Activated T-helper 1 cell treated with anti-CD3 and anti-CD28 coated beads, Interleukin-2, amount 50 U/mL, for 16 hours (primary cell): ENCODE measurements at regions not wholly inside any gene's neighbourhood (a gene's known extent, or its start where the extent isn't known, plus 50 kb on each side); places are given as distances from the start of the nearest gene placed in this dataset.
"Not testable (repeated sequence)": the region's sequence is repeated elsewhere in the genome, so short reads cannot be mapped to it uniquely, and the experiment has no call there.

Source experiments
- DNase-seq, 2 donors: peaks; one replicate each; pipeline ENCODE4 v3.0.0-alpha.2; 2020; ENCODE audit warnings: low read depth in 1 of 2, low spot score in 1 of 2

DNA sequence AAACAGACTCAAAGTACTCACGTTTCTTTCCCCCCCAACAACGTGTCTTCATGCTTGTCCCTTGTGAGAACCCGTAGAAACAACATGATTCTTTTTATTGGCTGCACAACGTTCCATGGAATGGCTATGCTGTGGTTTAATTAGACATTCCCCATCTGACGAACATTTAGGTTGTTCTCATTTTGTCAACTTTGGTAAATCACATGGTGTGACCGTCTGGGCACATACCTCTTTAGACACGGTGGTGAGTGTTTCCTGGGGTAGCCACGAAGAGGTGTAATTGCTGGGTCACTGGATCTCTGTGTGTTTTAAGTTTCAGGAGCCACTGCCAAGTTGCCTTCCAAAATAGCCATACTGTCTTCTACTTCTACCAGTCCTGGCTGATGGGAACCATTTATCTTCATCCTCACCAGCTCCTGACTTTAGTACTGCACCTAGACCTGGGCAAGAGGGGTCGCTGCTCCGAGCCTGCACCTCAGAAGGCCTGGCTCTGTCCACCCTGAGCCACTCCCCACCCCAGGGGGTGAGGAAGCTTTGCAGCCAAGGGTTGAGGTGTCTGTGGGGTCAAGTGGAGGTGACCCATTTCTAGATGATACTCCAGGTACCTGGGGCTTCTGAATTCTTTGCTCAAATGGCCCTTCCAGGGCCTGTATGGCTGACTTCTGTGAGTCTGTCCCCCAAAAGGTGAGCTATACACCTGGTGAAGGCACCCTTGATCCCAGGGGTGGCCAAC is 84.7 kb downstream of the IRX5 start:
- DNase-seq: no peak

- DNase-seq: no peak
Observed at GRCh38 chr16:55016515-55016914, 85.8 kb downstream of the IRX5 start.

DNA sequence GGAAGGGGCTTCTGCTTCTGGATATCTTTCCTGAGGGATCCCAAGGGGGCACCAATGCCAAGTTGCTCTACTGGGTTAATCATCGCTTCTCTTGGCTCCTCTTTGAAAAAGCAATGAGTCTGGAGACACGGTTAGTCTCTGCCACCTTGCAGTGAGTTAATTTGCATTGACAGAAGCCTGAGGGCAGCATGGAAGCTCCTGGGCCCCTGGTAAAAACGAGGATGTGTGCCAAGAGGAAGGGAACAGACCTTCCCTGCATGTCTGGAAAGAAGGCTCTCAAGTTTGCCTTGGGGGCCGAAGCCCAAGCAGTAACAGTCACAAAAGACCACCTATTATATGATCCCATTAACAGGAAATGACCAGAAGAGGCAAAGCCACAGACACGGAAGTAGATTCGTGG is 86.7 kb downstream of the IRX5 start:
- DNase-seq: no peak

DNA sequence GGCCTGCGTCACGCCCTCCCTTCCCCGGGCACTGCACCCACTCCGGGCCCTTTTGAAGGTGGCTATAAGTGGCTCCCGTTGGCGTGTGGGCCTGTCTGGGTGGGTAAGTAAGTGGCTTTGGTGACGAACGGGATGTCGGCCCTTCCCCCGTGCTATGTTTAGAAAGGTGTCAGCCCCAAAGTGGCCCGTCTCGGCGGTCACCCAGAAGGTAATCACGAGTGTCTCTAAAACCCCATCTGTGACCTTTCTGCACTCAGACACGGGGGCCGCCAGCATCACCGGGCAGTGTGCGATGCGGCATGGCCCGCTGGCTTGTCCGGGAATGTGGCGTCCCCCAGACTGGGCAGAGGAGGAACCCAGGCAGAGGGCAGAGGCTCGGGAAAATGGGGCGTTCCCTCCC is 88.2 kb downstream of the IRX5 start:
- DNase-seq: no peak

DNA sequence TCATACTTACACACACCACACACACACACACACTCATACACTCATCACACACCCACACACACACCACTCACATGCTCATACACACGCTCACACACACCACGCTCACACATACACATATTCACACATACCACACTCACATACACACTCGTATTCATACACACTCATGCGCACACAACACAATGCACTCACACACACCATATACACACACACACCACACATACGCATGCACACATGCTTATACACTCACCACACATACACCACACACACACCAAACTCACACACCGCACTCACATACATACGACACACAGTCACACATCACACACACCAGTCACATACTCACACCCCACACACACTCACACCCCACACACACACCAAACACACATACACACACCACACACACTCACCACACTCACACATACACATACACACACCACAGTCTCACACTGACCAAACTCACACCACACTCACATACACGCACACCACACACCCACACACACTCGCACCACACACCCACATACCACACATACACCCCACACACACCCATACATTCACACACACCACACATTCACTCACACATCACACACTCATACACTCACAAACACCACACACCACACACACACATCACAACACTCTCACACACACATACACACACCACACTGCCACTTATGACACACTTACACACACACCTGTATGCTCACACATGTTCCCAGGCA is 88.9 kb downstream of the IRX5 start:
- no peak for DNase-seq

DNA sequence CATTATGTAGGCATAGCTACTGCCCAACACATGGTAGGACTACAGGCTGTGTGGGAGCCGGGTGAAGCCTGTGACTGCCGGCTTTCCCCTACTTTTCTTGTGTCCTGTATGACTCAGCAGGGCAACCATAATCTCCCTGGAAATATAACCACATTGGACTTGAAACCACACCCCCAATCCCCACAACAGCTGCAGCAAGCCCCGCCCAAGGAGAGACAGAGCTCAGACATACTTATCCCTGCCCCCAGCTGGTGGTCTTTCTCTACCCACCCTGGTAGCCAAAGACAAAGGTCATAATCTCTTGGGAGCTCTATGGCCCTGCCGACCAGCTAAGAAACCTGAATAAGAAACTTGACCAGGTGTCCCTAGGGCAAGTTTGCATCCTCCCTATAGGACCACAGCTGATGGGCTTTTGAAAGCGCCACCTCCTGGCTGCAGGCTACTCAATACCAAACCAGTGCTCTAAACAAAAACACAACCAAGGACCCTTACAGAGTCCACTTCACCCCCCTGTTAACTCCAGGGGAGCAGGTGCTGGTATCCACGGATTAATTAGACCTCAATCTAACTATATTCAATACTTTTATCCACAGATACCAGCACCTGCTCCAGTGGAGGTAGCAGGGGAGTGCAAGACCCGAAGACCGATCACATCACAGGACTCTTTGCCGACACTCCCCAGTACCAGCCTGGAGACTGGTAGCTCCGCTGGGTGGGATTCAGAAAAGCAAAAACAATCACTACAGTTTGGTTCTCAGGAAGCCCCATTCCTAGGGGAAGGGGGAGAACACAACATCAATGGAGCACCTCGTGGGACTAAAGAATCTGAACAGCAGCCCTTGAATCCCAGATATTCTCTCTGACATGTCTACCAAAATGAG is 91.2 kb downstream of the IRX5 start:
- DNase-seq: no peak

DNA sequence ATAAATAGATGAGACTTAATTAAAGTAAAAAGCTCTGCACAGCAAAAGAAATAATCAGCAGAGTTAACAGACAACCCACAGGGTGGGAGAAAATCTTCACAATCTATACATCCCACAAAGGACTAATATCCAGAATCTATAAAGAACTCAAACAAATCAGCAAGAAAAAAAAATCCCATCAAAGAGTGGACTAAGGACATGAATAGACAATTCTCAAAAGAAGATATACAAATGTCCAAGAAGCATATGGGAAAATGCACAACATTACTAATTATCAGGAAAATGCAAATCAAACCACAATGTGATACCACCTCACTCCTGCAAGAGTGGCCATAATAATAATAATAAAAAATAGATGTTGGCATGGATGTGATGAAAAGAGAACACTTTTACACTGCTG is 96.6 kb downstream of the IRX5 start:
- not testable (repeated sequence) for DNase-seq

GRCh38 chr16:55029509-55029908 is 98.8 kb downstream of the IRX5 start:
- DNase-seq: no peak

DNA sequence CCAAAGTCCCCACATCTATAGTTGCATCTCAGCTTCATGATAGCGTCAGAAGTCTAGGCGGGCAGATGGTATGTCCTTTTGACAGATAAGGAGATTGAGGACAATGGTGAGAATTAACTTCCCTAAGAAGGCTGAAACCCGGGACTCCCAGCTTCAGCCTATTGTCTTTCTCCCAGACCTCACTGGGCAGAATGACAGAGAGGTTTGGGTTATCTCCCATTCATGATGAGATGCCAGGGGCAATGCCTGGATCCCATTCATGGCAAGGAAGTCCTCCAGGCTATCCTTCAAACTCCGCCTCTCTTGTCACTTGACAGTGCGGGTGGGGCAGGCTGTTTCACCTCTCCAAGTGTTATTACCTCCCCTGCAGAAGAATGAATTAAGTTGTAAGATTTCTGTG is 100.3 kb downstream of the IRX5 start:
- no peak for DNase-seq

- no peak for DNase-seq
Observed at GRCh38 chr16:55031481-55031880, 100.8 kb downstream of the IRX5 start.

DNA sequence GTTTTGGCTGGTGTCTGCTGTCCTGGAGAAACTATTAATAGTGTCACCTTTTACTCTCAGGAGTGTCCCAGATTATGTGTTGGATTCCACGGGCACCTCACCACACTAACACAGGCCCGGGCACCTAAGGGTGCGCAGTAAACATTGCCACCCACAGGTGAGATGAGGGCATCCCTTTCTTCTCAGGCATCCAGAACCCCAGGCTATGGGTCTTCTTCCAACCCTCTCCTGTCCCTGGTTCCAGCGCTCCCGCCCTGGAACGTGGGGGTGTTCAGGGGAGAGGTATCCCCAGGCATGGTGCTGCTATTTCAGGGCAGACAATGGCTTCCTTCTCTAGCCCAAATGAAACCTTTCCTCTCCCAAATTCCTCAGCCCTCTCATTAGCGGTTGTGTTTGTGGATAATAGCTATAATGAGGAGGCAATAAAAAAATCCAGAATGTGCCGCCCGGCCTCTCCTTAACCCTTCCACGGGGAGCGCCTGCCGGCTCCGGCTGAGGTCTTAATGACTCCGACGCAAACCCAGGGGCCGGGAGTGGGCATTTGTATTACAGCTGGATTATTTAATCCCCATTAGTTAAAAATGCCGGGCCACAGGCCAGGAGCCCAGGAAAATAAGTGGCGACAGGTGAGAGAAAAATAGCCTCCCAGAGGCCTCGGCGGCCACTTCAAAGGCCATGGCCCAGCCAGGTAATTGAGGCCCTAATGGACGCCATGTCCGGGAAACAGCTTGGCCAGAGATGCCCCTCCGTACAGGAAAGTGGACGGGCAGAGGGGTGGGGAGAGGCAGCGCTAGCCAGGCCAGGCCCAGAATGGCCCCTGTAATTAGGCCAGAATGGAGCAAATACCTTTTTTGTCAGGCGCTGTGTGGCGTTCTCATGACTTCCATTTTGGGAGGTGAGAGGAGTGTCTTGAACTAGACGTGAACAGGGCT is 102.8 kb downstream of the IRX5 start:
- DNase-seq: no peak

GRCh38 chr16:55035029-55035428 is 104.4 kb downstream of the IRX5 start:
- DNase-seq: no peak

DNA sequence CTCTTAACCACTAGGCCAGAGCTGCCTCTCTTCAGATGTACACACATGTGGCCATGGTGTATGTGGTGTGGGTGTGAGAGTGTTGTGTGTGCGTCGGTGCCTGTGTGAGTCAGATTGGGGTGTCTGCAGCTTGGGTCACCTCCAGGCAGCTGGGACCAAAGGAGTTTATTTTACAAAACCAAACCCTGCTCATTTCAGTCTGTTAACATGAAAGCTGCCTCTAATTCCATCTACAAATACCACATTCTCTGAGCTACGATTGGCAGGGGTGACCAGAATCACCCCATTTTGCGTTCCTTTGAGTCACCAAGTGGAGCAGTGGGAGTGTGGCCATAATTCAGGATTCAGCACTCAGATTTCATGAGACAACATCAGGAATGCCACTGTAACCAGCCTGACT is 105.3 kb downstream of the IRX5 start:
- DNase-seq: no peak

DNA sequence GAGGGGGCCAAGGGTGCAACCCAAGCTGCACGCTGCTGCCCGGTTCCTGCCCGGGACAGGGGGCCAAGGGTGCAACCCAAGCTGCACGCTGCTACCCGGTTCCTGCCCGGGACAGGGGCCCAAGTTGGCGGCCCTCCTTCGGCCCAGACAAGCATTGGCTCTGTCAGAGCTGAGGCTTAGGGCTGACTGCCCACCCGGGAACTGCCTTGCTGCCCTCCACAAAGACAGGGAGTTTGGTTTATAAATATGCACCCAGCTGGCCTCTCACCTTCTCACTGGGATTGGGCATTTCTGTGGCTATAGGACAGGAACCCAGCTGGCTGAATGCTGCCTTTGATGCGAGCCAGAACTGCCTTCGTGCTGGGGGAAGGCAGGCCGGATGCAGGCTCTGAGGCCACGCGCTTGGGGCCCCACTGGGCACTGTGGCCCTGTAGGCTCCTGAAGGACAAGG is 105.7 kb downstream of the IRX5 start:
- DNase-seq: no peak

DNA sequence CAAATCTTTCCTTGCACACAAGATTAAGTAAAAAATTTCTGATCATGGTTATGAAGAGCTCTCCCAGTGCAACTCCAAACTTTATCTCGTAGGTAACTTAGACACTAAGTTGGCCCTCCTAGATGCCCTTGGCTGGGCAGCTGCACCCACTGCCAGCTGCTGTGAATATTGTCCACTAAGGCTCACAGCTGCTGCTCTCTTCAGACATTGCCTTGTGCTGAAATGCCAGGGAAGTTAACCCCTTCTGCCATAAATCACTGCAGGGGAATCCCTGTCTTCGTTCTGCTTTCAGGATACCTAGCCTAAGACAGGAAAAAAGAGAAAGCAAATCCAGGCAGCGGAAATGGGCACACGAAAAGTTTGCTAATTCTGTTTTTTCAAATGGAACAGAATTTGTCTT is 106.4 kb downstream of the IRX5 start:
- no peak for DNase-seq

DNA sequence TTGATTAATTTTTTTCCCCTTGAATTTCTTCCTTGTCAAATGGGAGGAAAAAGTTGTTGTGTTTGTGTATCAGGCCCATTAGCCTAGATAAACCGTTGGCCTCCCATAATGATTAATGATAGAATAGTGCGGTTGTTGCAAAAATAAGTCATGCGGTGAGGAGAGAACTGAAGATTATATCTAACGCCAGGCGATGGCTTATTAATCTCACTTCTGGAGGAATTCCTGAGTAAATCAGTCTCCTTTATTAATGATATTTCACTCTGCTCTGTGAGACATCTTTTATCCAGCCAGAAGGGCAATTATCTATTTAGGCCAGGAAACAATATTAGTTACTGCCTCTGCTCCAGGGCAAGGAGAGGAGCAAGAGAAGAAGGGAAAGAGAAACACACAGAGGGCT is 107.3 kb downstream of the IRX5 start:
- DNase-seq: no peak

- DNase-seq: no peak
Observed at GRCh38 chr16:55039042-55039441, 108.4 kb downstream of the IRX5 start.

DNA sequence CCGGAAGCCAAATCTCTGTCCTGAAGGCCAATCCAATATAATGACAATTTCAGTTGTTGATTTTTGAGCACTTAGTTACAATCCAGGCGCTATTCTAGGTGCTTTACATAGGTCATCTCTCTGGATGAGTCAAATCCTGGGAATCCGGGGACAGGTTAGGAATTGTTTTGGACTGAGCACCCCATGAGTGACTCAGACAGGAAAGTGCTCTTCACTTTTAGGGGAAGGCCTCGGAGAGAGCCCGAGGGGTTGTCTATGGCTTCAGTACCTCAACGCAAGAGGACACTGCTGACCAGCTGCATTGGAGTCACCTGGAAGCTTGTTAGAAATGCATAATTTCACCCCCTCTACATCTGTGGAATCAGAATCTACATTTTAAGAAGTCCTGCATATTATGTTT is 108.8 kb downstream of the IRX5 start:
- no peak for DNase-seq

- DNase-seq: no peak
Observed at GRCh38 chr16:55039931-55040330, 109.3 kb downstream of the IRX5 start.

DNA sequence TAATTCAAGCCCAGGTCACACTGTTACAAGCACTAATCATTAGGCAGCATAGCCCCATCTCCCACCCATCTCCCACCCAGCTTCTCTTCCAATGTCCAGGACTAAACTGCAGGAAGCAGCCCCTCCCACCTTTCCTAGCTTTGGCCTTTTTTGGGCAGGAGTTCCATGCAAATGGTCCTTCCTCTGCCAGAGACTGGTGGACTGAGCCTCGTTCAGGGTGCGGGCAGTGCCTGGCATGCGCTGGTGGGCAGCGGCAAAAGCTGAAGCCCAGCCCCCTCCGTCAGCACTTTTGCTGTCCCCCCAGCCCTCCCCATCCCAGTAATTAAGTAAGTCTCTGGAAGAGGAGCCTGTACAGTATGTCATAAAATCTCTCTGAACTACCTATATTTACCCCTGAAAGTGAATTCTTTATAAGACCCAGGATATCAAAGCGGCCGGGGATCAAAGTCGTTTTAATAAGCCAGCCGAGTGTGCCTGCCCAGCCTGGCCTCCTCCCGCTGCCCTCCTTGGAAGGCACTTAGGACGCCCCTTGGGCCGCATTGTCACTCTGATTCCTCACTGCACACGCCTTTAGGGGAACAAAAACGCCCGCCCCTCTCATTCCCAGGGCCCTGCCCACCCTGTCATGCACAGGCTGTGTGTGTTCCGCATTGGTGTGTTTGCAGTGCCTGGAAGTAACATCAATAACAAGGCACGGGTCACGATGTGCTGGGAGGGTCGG is 109.9 kb downstream of the IRX5 start:
- DNase-seq: no peak
